Astrocyte (in vitro differentiated cells and primary cell): ENCODE measurements at regions not wholly inside any gene's neighbourhood (a gene's known extent, or its start where the extent isn't known, plus 50 kb on each side); places are given as distances from the start of the nearest gene placed in this dataset.

ENCODE experiments used
- DNase-seq: peaks from one replicate; pipeline ENCODE4 v3.0.0-alpha.2; 2010; ENCODE audit warnings: low read depth
- FAIRE-seq: peaks from 2 replicates; lab custom pipeline; 2011; peaks lifted over from hg19 to GRCh38; lab: Jason Lieb, UNC
- H2AFZ ChIP-seq: 2 replicates; pipeline ENCODE4 v1.6.0; 2012; ENCODE audit warnings: low read depth, low read length, inconsistent platforms
- H3K27ac ChIP-seq: 2 replicates; pipeline ENCODE4 v1.5.1; 2011; ENCODE audit warnings: low read depth, low read length, inconsistent platforms
- H3K27me3 ChIP-seq: 2 replicates; pipeline ENCODE4 v1.6.0; 2011; ENCODE audit warnings: low read length, inconsistent platforms; ENCODE audit not compliant: insufficient read depth
- H3K36me3 ChIP-seq: 2 replicates; pipeline ENCODE4 v1.5.1; 2011; ENCODE audit warnings: low read length, inconsistent platforms; ENCODE audit not compliant: insufficient read depth
- H3K4me1 ChIP-seq: 2 replicates; pipeline ENCODE4 v1.5.1; 2011; ENCODE audit warnings: low read length, inconsistent platforms; ENCODE audit not compliant: insufficient read depth
- H3K4me2 ChIP-seq: 2 replicates; pipeline ENCODE4 v1.6.0; 2012; ENCODE audit warnings: low read length, inconsistent platforms
- H3K4me3 ChIP-seq: 2 replicates; pipeline ENCODE4 v1.5.1; 2011; ENCODE audit warnings: low read depth, mild to moderate bottlenecking, low read length, inconsistent platforms; ENCODE audit not compliant: insufficient read depth
- H3K79me2 ChIP-seq: 2 replicates; pipeline ENCODE4 v1.6.0; 2012; ENCODE audit warnings: mild to moderate bottlenecking, low read length, inconsistent platforms; ENCODE audit not compliant: insufficient read depth
- H3K9ac ChIP-seq: 2 replicates; pipeline ENCODE4 v1.6.0; 2012; ENCODE audit warnings: mild to moderate bottlenecking, low read length, inconsistent platforms
- H3K9me3 ChIP-seq: 2 replicates; pipeline ENCODE4 v1.5.1; 2012; ENCODE audit warnings: low read depth, mild to moderate bottlenecking, low read length, inconsistent platforms; ENCODE audit not compliant: insufficient read depth
- H4K20me1 ChIP-seq: 2 replicates; pipeline ENCODE4 v1.6.0; 2012; ENCODE audit warnings: low read length, inconsistent platforms; ENCODE audit not compliant: insufficient read depth
- H3K27ac Mint-ChIP-seq: one replicate; pipeline ENCODE4 v1.8.0; 2021; ENCODE audit warnings: mild to moderate bottlenecking, mixed read lengths; ENCODE audit not compliant: unreplicated experiment
- H3K27me3 Mint-ChIP-seq: one replicate; pipeline ENCODE4 v1.8.0; 2021; ENCODE audit warnings: low read depth, mixed read lengths; ENCODE audit not compliant: unreplicated experiment
- H3K36me3 Mint-ChIP-seq: one replicate; pipeline ENCODE4 v1.8.0; 2021; ENCODE audit warnings: low read depth, mixed read lengths; ENCODE audit not compliant: unreplicated experiment
- H3K4me1 Mint-ChIP-seq: one replicate; pipeline ENCODE4 v1.8.0; 2021; ENCODE audit warnings: low read depth, mixed read lengths; ENCODE audit not compliant: unreplicated experiment
- H3K4me3 Mint-ChIP-seq: one replicate; pipeline ENCODE4 v1.8.0; 2021; ENCODE audit warnings: mild to moderate bottlenecking, moderate library complexity, mixed read lengths; ENCODE audit not compliant: unreplicated experiment
- H3K9me3 Mint-ChIP-seq: one replicate; pipeline ENCODE4 v1.8.0; 2021; ENCODE audit warnings: mild to moderate bottlenecking, mixed read lengths; ENCODE audit not compliant: unreplicated experiment
- EZH2 ChIP-seq: IDR thresholded peaks from 2 replicates; pipeline ENCODE4 v1.6.1; 2012; ENCODE audit warnings: mild to moderate bottlenecking, low read length, inconsistent platforms; ENCODE audit not compliant: insufficient read depth
- TF ChIP-seq, protein P1 (sequence below): IDR thresholded peaks from 2 replicates; pipeline ENCODE4 v1.5.1; 2011; ENCODE audit warnings: low read depth, mild to moderate bottlenecking, inconsistent platforms, low read length, moderate library complexity; ENCODE audit not compliant: insufficient read depth

DNA sequence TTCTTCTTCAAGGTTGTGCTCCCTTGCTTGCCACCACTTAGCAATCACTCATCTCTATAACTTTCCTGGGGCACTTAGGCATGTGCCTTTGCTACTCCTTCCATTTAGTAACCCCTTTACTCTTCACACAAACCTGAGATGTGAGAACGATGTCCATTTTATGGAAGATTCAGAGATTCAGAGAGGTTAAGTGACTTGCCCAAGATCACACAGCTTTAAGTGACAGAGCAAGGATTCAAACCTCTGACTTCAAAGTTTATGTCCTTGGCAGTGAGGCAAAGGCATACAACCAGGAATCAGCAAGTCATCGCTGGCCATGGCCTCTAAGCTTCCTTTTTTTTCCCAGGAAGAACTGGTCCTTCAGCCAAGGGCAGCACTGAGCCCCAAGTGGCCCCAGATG, 56.0 kb upstream of the GALNT10 start:
- no peaks in the 10 kb centered on the region for H4K20me1 ChIP-seq
- H3K9me3 ChIP-seq, result no peaks in the 10 kb centered on the region
- DNase-seq, result no peak
- no peaks in the 10 kb centered on the region for H3K4me1 ChIP-seq
- Mint-ChIP-seq H3K4me3 (no peak overlapping the region), H3K27me3 (peaks cover 12% of the 10 kb centered on the region), H3K36me3 (peaks cover 3% of the 10 kb centered on the region), H3K4me1 (no peaks in the 10 kb centered on the region), H3K9me3 (no peaks in the 10 kb centered on the region), H3K27ac (no peak overlapping the region)
- TF ChIP-seq, protein P1, sequence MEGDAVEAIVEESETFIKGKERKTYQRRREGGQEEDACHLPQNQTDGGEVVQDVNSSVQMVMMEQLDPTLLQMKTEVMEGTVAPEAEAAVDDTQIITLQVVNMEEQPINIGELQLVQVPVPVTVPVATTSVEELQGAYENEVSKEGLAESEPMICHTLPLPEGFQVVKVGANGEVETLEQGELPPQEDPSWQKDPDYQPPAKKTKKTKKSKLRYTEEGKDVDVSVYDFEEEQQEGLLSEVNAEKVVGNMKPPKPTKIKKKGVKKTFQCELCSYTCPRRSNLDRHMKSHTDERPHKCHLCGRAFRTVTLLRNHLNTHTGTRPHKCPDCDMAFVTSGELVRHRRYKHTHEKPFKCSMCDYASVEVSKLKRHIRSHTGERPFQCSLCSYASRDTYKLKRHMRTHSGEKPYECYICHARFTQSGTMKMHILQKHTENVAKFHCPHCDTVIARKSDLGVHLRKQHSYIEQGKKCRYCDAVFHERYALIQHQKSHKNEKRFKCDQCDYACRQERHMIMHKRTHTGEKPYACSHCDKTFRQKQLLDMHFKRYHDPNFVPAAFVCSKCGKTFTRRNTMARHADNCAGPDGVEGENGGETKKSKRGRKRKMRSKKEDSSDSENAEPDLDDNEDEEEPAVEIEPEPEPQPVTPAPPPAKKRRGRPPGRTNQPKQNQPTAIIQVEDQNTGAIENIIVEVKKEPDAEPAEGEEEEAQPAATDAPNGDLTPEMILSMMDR, result no peak
- no peak for TF ChIP-seq EZH2
- H3K27ac ChIP-seq, result no peak overlapping the region
- no peak for FAIRE-seq
- no peak overlapping the region for H2AFZ ChIP-seq
- H3K36me3 ChIP-seq, result no peaks in the 10 kb centered on the region
- no peak overlapping the region for H3K4me3 ChIP-seq
- no peak overlapping the region for H3K9ac ChIP-seq
- peaks cover 4% of the 10 kb centered on the region for H3K27me3 ChIP-seq
- no peak overlapping the region for H3K4me2 ChIP-seq
- no peaks in the 10 kb centered on the region for H3K79me2 ChIP-seq

DNA sequence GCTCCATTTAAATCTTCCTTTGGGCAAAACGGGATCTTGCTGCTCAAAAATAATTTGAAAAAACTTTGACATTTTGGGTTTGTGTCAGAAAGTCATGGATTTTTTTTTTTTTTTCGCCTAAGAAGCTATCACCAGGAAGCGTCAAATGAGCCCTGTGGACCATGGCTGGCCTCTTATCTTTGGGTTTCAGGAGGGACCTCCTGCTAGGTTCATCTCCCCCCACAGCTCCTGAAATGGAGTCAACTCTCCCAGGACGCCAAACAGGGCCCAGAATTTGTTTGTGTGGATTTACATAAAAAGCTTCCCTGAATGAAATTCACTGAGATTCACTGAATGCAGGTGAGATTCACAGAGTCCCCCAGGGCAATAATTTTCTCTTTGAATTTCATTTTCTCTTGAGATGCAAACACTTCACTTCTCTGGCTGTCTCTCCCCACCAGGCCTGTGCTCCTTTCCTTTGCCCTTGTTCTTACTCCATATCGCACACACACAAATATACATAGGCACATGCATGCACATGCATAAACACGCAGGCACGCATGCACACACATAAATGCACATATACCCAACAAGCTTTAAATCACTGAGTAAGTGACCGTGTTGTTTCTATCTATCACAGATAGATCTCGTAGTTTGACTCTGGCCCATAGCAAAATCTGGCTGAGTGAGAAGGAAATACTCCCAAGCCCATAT, 55.3 kb upstream of the GALNT10 start:
- Histone ChIP-seq H3K4me1 (no peaks in the 10 kb centered on the region), H4K20me1 (no peaks in the 10 kb centered on the region), H3K4me2 (no peak overlapping the region), H3K27me3 (peaks cover 4% of the 10 kb centered on the region), H2AFZ (no peak overlapping the region), H3K9ac (no peak overlapping the region), H3K27ac (no peak overlapping the region), H3K9me3 (no peaks in the 10 kb centered on the region), H3K79me2 (no peaks in the 10 kb centered on the region), H3K4me3 (no peak overlapping the region), H3K36me3 (no peaks in the 10 kb centered on the region)
- DNase-seq, result no peak
- FAIRE-seq, result no peak
- no peaks in the 10 kb centered on the region for H3K9me3 Mint-ChIP-seq
- no peak overlapping the region for H3K27ac Mint-ChIP-seq
- peaks cover 3% of the 10 kb centered on the region for H3K36me3 Mint-ChIP-seq
- H3K4me1 Mint-ChIP-seq, result no peaks in the 10 kb centered on the region
- no peak overlapping the region for H3K4me3 Mint-ChIP-seq
- peaks cover 12% of the 10 kb centered on the region for H3K27me3 Mint-ChIP-seq
- TF ChIP-seq, protein P1, result no peak
- TF ChIP-seq EZH2, result no peak

DNA sequence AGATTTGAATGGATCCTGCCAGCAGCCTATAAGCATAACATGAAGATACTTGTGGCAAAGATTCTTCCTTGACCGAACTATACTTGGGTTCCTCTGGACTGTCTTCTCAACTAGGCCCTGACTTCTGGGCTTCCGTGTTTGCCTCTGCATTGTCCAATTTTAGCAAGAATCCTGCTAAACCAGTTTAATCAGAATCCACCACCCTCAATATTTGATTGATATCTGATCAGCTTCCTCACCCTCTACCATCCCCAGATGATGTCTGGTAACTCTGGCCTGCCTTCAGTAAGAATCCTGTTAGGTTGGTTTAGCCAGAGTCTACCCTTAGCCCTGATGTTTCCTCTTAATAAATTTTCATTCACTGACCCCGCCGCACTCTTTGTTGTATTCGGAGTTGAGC, 54.4 kb upstream of the GALNT10 start:
- H3K36me3 ChIP-seq, result no peaks in the 10 kb centered on the region
- peaks cover 4% of the 10 kb centered on the region for H3K27me3 ChIP-seq
- no peak for TF ChIP-seq EZH2
- TF ChIP-seq, protein P1, result no peak
- Mint-ChIP-seq H3K27ac (no peak overlapping the region), H3K9me3 (peaks cover 2% of the 10 kb centered on the region), H3K36me3 (peaks cover 3% of the 10 kb centered on the region), H3K4me3 (no peak overlapping the region), H3K27me3 (peaks cover 15% of the 10 kb centered on the region), H3K4me1 (no peaks in the 10 kb centered on the region)
- no peak overlapping the region for H3K27ac ChIP-seq
- H3K9ac ChIP-seq, result no peak overlapping the region
- no peak for FAIRE-seq
- H3K4me3 ChIP-seq, result no peak overlapping the region
- no peak for DNase-seq
- H4K20me1 ChIP-seq, result no peaks in the 10 kb centered on the region
- H3K9me3 ChIP-seq, result no peaks in the 10 kb centered on the region
- no peak overlapping the region for H2AFZ ChIP-seq
- H3K4me2 ChIP-seq, result no peak overlapping the region
- H3K4me1 ChIP-seq, result no peaks in the 10 kb centered on the region
- no peaks in the 10 kb centered on the region for H3K79me2 ChIP-seq
